Stimulated activated CD4-positive, alpha-beta T cell treated with anti-CD3 and anti-CD28 coated beads, Interleukin-2, amount 100 ng/mL, for 24 hours (primary cell): ENCODE measurements at regions not wholly inside any gene's neighbourhood (a gene's known extent, or its start where the extent isn't known, plus 50 kb on each side); places are given as distances from the start of the nearest gene placed in this dataset.
"Not testable (repeated sequence)": the region's sequence is repeated elsewhere in the genome, so short reads cannot be mapped to it uniquely, and the experiment has no call there.

Experiments used
- DNase-seq, 2 donors: peaks; one replicate each; pipeline ENCODE4 v3.0.0-alpha.2; 2020

DNA sequence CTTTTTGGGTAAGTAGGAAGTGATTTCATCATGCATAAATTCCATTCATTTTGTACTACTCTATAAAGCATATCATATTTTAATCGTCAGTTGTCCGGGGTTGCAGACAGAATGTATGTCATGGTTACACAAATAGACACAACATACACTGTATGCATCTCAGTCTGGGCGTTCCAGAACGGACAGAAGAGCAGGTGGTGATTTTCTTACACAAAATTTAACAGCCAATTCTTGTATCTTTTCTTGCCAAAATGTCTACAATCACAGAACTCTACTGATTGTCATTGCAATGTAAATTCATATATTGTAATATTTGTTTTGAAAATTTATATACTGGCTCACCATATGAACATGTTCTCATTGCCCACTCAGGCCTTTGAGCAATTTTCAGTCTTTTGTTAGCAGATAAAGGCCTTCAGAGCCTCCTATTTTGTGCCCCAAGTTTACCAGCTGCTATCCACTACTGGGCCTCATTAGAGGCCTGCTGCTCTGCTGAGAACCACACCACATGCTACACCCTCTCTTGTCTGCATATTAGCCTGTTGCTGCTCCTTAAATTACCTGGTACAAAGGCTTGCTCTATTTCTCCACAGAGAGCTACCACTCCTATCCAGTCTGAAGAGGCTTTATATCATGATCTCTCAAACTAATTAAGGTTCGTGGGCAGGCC, 61.5 kb downstream of the PRDM13 start:
- no peak for DNase-seq

DNA sequence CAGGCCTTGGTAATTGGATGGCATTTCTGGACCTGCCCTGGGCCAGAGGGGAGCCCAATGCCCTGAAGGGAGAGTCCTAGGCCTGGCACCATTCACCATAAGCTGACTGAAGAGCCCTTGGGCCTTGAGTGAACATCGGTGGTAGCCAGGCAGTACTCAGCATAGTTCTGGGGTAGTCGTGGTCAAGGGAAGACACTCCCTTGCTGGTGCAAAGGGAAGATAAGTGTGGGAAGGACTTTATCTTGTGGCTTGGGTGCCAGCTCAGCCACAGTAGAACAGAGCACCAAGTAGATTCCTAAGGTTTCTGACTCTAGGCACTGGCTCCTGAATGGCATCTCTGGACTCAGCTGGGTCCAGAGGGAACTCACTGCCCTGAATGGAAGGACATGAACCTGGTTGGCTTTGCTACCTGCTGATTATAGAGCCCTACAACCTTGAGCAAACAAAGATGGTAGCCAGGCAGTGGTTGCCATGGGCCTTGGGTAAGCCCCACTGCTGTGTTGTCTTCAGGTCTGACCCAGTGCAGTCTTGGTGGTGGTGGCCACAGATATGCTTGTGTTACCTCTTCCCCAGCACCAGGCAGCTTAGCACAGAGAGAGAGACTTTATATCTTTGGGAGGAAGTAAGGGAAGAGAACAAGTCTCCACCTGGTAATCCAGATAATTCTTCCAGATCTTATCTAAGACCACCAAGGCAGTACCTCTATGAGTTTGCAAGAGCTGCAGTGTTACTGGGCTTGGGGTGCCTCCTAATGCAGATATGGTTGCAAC, 83.5 kb downstream of the PRDM13 start:
- DNase-seq: no peak

DNA sequence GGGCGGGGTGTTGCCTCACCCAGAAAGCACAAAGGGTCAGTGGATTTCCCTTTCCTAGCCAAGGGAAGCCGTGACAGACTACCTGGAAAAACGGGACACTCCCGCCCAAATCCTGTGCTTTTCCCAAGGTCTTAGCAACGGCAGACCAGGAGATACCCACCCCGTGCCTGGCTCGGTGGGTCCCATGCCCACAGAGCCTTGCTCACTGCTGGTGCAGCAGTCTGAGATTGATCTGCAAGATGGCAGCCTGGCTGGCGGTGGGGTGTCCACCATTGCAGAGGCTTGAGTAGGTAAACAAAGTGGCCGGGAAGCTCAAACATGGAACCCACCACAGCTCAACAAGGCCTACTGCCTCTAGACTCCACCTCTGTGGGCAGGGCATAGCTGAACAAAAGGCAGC, 95.7 kb downstream of the PRDM13 start:
- DNase-seq: not testable (repeated sequence)

DNA sequence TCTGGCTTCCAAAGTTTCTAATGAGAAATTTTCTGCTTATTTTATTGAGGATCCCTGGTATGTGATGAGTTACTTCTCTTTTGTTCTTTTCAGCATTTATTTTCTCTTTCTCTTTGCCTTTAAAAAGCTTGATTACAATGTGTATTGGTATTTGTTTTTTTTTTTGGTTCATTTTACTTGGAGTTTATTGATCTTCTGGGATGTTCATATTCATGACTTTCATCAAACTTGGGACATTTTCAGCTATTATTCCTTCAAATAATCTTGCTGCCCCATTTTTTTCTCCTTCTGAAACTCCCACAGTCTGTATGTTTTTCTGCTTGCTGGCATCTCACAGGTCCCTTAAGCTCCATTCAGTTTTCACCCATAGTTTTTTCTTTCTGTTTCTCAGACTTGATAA, 102.4 kb downstream of the PRDM13 start:
- DNase-seq: no peak

DNA sequence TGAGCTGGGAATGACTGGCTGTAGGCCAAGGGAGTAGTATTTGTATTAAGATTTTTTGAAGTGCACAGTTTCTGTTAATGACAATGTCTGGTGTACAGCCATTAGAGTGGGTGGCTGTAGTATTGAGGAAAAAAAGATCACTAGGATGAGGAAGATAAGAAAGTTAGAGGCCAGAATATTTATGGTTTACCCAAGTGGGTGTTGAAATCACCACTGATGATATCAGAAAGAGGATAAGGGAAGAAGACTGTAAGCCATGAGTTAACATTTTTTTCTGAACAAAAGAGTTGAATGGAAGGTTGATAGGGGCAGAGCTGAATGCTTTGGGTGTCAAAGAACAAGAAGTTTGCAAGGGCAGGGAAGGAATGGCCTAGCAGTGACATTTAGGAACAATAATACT, 104.7 kb downstream of the PRDM13 start:
- no peak for DNase-seq

DNA sequence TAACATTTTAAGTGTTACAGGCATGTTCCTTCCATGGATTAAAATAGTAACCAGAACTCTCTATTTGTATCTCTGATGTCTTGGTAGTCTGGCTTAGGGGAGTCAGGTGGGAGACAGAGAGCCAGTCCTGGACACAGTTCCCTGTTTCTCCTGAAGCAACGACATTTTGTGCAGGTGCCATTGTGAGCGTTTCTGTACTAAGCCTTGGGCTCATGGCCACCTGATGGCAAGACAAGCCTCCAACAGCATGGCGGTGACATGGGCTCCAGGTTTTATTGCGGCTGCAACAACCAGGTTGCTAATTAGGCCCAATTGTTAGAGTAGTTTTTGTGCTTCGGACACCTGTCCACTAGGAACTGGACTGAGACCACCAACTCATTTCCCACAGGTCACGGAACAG, 105.3 kb downstream of the PRDM13 start:
- DNase-seq: no peak

DNA sequence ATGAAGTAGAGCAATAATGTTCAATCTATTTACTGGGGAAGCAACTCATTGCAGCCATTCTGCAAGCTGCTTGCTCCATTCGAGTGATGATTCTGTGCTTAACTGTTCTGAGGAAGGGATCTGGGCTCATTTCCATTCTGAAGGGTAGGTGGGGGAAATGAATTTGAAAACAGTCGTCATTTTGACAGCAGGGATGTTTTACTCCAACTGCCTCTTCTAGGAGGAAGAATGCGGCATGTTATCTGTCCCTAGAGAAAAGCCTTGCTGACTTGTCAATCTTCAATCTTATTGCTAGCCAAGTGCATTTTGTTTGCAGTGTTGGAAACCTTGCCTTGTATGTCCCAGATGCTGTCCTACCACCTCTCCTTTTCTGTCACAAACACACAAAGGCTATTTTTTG, 105.9 kb downstream of the PRDM13 start:
- DNase-seq: no peak

DNA sequence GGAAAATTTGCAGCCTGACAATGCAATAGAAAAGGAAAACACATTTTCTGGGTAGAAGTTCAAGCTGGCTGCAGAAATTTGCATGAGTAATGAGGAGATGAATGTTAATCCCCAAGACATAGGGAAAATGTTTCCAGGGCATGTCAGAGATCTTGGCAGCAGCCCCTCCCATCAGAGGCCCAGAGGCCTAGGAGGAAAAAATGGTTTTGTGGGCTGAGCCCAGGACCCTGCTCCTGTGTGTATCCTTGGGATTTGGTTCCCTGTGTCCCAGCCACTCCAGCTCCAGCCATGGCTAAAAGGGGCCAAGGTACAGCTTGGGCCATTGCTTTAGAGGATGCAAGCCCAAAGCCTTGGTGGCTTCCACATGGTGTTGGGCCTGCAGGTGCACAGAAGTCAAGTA, 115.4 kb downstream of the PRDM13 start:
- DNase-seq: not testable (repeated sequence)

DNA sequence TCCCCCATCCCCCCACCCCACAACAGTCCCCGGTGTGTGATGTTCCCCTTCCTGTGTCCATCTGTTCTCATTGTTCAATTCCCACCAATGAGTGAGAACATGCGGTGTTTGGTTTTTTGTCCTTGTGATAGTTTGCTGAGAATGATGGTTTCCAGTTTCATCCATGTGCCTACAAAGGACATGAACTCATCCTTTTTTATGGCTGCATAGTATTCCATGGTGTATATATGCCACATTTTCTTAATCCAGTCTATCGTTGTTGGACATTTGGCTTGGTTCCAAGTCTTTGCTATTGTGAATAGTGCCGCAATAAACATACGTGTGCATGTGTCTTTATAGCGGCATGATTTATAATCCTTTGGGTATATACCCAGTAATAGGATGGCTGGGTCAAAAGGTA, 123.6 kb downstream of the PRDM13 start:
- DNase-seq: not testable (repeated sequence)

DNA sequence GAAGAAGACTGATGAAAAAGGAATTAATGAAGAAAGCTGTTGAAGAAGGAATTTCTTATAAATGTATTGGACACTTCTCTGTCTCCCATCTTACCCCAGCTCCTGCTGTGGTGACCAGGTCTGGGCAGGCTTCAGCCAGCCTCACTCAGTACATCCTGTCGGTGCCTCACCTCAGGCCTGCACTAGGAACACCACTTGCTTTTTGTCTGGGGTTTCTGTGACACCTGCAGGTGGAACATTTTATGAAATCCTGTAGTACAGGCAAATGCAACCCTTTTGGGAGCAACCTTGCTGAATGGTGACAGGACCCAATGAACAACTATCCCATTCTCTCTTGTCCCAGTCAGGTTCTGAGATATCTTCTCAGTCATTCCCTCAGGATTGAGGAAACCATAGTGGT, 129.7 kb downstream of the PRDM13 start:
- DNase-seq: no peak

DNA sequence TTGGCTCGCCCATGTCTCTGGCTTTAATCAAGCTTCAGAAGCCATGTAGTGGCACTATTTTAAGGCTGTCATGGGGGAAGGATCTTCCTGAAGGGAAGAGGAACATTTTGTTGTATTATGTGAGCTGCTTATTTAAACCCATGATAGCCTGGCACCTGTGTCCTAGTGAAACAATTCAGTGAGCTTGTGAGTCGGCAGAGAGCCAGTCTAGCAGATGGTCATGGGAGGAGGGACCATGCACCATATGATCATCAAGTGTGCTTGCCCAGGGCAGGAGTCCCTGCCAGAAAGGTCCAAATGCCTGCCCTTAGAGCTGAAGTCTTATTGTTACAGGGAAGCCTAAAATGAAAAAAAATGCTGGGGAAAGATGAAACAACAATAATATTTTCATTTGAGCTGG, 132.9 kb downstream of the PRDM13 start:
- DNase-seq: no peak

DNA sequence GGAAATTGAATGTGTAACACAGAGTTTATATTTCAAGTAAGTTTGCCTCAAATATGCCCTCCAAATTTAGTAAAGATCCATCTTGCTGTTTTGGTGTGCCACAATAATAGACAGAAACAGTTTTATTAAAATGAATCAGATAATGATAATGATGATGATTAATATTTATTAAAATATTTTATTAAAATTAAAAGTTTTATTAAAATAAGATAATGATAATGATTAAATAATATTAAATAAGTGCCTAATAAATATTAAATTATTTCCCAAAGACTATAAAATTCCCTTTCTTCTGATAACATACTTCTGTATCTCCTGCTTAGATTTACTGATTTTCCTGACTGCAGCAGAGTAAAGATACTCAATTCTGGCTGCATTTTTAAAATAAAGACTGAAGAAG, 134.5 kb downstream of the PRDM13 start:
- no peak for DNase-seq

DNA sequence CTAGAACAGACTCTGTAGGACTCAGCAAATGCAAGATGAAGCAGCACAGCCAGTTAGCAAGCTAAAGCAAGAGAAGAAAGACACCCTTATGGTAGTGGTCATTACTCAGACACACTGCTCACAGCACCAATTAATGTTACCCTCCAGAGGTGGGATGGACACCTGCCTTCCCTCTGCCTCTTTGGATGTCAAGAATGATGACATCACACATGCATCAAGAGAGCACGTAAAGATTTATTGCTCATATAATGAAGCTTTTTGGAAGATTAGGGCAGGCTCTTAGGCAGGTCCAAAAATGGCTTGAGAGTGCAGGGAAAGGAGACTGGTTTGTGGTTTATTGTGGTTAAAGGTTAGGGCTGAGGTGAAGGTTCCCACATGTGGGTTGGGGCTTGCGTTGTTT, 137.0 kb downstream of the PRDM13 start:
- DNase-seq: no peak

DNA sequence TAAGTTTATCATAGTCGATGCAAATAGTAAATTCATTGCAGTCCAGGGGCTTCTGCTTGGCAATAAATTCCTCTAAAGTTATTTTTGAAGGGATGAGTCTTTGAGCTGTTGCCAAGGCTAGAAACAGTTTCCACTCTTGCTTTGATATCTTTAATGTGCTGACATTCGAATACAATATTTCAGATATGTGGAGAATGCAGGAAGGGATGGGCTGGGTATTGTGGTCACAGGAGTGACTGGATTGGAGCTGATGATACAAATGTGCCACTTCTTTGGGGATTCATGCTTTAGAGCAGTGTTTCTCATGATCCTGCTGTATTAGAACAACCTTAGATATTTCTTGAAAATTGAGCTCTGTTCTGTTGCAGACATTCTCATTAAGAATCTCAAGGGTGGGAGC, 139.0 kb downstream of the PRDM13 start:
- no peak for DNase-seq

DNA sequence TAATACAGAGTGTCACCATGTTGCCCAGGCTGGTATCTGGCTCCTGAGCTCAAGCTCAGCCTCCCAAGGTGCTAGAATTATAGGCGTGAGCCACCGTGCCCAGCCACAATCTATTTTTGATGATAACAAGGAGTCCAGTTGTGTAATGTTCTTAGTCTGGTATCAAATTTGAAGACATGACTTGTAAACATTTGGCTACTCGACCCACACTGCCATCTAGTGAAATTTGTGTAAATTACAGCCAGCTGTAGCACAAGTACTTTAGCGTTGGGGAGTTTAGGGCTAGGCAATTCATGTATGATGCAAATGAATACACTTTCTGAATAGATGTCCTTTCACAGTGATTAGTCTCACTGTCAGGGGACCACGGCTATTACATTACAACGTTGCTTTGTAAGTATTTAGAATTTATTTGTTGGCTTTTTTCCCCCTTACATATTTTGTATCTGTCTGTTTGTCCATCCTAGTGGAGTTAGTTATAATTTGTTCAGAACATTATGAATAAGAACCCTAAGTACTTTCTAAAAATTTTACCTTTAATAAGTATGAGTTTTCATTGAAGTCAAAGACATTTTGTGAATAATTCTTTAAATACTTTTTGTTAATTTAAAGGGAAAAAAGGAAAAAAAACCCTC, 139.7 kb downstream of the PRDM13 start:
- DNase-seq: peak; percentile 41 to 57

DNA sequence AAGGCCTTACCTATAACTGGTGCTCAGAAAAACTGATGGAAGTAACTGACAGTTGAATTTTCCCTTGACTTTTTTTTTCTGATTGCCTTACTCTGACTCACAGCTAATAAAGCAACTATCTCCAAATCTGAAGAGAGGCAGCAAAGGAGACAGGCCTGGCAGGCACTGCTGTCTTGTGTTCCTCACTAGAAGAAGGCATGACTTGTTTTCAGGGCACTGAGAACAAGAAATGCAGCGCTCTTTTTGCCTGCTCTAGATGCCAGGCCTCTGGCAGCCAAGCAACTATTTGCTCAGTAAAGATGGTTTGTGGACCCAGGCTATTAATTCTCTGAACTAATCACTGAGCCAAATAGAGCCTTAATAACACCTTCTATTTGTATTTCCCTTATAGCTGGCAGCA, 155.1 kb downstream of the PRDM13 start:
- DNase-seq: no peak

DNA sequence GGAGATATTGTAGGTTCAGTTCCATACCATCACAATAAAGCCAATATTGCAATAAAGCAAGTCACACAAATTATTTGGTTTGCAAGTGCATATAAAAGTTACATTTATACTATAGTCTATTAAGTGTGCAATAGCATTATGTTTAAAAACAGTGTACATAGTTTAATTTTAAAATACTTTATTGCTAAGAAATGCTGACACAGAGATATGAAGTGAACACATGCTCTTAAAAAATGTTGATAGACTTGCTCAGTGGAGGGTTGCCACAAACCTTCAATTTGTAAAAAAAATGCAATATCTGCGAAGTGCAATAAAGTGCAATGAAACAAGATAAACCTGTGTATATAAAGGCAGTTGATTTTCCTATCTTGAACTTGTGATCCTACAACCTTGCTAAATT, 161.5 kb downstream of the PRDM13 start:
- no peak for DNase-seq

DNA sequence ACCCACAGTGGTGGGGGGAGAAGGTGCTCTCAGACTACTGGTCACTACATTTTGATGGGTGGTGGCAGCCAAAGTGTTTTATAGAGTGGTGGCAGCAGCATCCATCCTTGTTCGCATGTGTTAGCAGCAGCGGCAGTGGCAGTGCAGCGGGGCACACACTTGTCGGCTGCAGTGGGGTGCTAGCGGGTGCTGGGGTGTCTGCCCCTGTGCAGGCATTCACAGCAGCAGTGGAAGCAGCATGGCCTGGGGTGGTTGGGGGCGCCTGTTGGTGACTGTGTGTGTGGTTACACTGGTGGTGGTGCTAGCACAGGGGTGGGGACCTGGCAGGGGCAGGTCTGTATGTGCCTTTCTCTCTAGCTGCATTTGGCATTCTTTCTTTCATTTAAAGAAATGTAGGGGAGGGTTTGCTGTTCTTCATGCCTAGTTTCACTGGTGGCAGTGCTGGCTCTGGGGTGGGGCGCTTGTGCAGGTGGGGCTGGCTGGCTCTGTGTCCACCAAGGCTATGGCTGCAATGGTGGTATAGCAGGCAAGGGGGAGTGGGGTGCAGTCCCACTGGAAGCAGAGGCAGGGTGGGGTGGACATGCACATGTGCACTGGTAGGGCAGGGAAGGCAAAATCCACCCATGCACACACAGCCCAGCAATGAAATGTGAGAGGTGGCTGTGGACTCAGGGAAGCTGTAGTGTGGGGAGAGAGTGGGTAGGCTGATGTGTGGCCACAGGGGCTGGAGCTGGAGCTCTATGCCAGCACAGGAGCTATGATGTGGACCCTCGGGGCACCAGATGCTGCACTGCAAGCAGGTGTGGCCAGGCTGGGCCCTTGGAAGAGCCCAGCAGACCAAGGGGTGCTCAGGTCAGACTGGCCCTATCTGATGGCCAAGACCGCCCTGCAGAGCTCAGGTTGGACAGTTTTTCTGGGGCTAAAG, 173.3 kb downstream of the PRDM13 start:
- no peak for DNase-seq

DNA sequence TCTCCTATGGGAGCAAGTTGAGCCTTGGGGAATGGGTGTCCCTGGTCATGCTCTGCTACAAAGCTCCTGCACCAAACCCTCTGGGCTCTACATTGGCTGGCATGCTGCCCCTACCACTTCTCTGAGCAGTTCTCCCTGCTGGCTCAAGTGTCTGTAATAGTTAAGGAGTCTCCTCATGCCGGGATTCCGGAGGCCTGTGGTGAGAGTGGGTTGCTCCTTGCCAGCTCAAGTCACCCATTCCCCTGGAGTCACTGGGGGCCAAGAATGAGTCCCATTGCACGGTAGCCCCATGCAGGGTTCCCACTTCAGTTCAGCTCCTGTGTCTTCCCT, 173.9 kb downstream of the PRDM13 start:
- no peak for DNase-seq

DNA sequence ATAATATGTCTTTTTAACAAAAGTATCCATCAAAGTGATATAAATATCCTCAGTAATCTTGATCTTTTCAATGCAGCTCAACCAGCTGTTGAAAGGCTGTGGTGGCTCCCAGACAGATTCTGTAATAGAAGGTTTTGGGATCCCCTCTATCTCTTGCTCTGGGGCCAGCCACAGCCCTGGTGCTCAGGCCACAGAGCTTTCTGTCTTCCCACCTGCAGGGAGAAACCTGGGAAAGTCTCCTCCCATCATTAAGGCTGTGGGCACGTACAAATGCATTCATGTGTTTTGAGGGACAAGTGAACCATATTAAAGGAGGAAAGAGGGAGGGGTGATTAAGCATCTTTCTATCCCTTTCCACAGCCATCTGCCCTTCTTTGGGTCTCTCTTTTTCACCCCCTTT, 183.1 kb downstream of the PRDM13 start:
- DNase-seq: no peak

DNA sequence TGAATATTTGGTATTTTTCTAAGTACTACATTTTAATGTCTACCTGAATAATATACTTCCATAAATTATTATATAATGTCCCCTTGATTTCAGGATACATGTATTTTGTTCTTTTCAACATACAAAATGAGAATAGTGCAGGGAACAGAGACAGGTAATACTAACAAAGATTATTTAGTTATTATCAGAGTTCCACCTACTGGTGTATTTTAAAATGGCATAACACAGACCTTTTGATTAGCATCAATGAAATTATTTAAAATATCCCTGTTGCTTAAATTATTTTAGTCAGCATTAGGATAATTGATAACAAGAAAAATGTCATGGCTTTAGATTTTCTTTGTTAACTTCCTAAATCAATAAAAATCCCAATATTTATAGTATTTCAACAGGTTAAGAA, 184.0 kb downstream of the PRDM13 start:
- no peak for DNase-seq

DNA sequence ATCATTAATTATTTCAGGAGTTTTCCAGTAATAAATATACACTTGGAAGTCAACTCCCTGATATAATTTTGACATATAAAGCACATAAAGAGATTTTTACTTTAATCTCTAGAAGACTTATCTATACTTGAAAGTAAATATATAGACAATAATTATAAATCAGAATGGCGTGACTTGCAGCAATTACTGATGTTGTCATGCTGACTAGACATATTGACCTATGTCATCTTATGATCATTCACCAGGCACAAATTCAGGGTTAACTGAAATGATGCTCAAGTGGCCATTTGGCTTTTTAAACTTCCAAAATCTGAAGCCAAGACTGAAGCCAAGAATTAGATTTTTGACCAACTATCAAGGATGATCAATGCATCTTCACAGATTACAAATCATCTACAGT, 192.2 kb downstream of the MCHR2 start:
- no peak for DNase-seq

DNA sequence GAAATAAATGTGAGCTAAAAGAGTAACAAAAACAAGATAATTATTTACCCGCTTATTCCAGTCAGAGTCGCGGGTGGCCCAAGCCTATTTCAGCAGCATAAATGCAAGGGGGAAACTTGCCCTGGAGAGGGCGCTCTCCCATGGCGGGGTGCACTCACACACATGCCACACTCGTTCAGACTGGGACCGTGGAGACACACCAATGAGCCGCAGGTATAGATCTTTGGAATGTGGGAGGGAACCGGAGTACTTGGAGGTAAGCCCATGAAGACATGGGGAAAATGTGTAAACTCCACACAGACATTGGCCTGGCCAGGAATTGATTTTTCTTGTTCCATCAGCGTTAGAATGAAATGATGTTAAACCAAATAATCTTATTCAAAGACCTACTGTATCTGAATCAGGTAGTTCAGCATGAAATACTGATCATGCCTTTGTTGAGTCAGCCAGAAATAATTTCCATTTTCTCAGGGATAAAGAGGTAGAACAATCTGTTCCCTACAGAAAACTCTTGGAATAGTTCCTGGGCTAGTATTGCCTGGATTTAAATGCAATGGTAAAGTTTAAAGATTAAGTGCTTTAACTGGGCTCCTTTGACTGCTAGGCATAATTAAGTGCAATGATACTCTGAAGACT, 191.5 kb downstream of the MCHR2 start:
- no peak for DNase-seq
